ENCODE measurements at regions not wholly inside any gene's neighbourhood (a gene's known extent, or its start where the extent isn't known, plus 50 kb on each side); places are given as distances from the start of the nearest gene placed in this dataset.

DNA sequence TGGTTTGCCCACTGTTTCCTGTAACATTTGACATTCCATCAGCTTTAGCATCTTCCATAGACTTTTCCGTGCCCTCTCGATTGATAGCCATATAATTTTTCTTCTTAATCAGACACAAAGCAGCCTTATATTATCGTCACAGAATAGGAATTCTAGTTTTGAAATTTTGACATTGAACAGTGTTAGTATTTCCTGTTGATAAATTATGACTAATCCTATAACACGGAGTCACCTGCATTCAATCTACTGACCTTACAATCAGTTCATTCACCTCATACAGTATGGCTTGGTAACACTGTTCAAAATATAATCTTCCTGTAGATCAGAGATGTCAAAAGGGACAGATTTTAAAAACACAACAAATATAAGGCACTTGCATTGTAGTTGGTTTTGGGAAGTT lies 423.7 kb downstream of the C3orf38 start:
- no peak for DNase-seq

DNA sequence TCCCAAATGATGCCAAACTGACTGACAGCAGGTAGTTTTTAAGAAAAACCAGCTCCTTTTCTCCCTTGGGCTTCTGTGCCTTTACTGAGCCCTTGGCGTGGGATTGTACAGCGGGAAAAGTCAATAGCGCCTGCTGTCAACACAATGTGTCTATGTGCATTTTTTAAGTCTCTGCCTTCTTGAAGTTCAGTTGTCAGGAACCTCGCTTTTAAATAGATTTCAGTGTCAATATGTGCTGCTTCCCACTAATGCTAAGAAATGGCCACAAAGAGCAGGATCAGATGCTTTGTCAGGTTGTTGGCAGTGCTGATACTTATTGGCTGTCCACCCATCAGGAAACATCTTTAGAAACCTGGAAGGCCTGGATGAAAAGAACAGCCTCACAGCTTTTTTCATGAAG lies 424.4 kb downstream of the C3orf38 start:
- no peak for DNase-seq

- DNase-seq: no peak
These were observed 434.7 kb downstream of the C3orf38 start for GRCh38 chr3:88584451-88584850.

DNA sequence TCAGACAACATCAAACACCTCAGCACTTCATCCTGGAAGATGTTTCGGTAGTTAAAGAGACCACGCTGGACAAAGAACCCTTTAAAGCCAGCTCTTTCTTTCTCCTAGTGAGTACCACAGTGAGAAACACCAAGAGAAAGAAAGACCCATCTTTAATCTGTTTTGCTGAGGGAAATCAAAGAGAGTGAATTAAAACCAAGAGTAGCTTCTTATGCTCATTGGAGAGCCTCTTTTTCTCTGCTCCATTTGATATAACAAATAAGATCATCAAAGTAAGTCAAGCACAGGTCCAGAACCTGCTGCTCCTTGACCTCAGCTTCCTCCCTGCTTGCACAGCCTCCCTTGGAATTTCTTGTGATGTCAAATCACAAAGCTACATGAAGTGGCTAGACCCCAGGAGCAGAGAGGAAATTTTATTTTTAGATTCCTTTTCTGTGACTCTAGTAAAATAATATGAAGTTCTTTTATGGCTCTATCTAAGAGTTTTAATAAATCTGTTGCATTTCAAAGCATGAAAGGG lies 436.4 kb downstream of the C3orf38 start:
- no peak for DNase-seq

- DNase-seq: no peak
These were observed 439.4 kb downstream of the C3orf38 start for GRCh38 chr3:88589138-88589537.

DNA sequence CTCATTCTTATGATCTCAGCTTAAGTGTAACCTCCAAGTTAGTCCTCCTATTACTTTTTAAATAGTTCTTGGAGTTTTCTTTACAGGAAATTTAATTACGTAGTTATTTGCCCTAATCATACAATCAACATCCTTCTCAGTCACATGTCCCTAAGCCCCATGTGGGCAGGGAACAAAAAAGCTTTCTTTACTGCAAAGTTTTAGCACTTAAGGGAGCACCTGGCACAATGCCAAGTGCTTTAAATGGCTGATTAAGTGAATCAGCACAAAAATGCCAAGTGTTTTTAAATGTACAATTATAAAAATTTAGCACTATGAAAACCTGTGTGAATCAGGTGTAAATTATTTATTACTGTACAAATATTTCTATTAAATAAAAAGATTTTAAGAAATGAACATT lies 445.3 kb downstream of the C3orf38 start:
- DNase-seq: no peak

GRCh38 chr3:88596451-88596850 lies 446.7 kb downstream of the C3orf38 start:
- DNase-seq: no peak

DNA sequence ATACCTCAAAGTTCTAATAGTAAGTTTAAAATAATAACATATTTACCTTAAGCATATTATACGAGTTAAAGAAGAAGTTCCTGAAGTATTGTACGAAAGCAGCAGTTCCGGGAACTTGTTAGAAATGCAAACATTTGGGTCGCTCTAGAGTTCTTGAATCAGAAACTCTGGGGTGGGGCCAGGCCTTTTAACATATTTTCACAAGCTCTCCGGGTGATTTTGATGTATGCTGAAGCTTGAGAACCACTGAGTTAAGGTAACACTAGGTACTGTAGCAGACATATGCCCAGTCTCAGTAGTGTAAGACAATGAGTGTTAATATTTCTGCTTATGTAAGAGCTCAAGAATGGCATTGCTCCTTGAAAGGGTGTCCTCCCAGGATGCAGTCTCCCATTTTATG lies 461.1 kb downstream of the C3orf38 start:
- DNase-seq: no peak

DNA sequence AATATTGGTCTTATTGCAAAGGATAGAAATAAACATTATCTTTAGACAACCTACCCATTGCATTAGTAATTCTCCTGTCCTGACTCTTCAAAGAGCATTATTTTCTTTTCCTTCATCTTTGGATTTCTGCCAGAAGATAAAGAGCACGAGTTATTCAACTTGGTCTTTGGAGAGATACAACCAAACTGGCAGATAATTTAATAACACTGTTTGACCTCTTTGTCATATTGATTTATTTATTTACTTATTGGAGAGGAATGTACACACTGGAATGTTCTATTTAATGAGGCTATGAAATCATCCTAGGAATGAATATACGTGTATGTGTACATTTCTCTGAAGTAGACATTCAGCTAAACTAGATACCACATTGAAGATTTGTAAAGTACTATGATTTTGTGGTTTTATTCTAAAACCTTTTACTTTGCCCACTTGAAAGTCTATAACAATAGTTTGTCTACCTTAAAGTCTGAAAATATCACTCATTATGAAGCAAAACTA lies 462.1 kb downstream of the C3orf38 start:
- no peak for DNase-seq

- no peak for DNase-seq
These were observed 466.7 kb downstream of the C3orf38 start for GRCh38 chr3:88616413-88616812.

- no peak for DNase-seq
These were observed 467.5 kb downstream of the C3orf38 start for GRCh38 chr3:88617283-88617682.

DNA sequence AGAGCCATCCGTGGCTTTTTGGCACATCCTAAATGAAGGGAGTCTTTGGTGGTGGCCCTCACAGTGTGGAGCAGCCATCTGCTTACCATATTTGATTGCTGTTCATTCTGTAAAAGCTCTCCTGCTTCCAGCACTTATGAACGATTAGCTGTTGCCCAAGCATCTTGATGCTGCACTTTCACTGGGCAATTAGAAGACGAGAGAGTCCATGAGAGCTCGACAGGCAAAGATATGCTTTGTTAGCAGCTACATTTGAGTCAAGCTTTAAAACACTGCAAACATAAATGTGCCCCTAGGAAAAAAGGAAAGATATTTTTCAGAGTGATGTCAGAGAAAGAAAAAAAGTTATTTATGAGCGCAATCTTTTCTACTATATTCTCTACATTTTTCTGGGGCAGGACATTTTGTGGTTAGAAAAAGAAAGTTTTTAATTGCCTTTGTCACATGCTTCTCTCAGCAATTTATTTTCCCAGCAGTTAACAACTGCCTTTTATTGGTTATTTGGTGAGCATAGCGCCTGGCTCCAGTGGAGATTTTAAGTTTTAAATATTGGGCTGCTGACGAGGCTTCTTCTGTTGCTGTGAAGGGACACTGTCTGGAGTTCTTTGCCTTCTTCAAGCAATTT lies 468.4 kb downstream of the C3orf38 start:
- DNase-seq: no peak

- DNase-seq: no peak
These were observed 471.8 kb downstream of the C3orf38 start for GRCh38 chr3:88621586-88621985.

DNA sequence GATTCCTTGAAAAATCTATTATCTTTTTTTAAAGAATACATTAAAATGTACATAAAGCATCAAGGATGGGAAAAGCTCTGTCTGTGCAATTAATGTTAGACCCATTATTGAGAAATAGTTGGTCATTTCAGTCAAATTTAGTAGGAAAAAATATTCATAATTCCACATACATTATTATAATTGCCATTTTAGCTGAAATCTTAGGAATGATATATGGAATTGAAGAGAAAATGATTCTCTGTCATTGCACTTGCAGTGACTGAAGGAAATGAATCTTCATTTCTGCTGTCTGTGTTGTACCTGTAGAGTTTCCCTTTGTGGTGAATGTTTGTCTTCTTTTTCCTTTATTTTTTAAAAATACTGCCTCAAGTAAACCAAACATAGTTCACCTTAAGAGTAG lies 473.9 kb downstream of the C3orf38 start:
- DNase-seq: no peak

DNA sequence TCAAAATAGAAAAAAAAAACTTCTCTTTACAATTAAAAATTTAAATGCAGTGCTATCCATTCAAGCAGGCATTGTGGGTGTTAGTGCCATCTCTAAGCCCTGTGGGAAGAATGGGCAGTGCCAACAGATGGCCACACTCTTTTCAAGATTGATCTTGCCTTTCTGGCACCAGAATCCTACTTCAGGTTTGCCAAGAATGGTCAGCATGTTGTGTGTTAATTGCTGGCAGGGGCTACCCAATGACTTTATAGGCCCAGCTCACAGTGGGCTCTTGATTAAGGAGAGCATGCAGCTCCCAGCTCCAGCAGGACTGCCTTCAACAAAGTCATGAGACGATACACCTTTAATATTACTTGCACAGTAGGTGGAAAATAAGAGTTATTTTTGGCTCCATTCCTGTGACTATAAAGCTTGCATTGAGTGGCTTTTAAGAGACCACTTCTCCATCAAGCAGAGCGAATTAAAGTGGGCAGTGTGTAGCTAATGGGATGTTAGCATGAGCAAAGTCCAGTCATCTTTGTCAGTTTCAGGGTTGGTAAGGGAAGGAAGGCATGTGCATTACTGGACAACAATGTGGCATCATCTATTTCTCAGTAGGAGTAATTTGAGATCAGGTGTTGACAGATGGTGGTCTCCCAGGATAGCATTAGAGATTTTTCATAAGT lies 476.8 kb downstream of the C3orf38 start:
- DNase-seq: no peak

- DNase-seq: no peak
These were observed 478.5 kb upstream of the EPHA3 start for GRCh38 chr3:88628901-88629300.

- no peak for DNase-seq
These were observed 475.2 kb upstream of the EPHA3 start for GRCh38 chr3:88632226-88632625.

DNA sequence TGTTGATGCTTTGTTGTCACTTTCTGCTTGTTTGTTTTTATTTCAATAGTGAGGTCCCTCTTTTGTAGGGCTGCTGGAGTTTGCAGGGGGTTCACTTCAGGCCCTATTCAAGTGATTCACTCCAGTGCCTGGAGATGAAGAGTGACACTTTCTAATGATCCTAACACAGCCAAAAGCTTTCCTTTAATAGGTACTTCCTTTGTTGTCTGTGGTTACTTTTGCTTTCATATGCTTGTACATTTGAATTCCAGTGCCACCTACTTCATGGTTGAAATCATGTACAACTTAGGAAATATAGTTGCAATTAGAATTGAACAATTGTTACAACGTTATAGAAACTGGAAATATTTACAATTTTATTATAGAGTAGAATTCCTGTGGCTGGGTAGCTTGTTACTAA lies 466.8 kb upstream of the EPHA3 start:
- no peak for DNase-seq

DNA sequence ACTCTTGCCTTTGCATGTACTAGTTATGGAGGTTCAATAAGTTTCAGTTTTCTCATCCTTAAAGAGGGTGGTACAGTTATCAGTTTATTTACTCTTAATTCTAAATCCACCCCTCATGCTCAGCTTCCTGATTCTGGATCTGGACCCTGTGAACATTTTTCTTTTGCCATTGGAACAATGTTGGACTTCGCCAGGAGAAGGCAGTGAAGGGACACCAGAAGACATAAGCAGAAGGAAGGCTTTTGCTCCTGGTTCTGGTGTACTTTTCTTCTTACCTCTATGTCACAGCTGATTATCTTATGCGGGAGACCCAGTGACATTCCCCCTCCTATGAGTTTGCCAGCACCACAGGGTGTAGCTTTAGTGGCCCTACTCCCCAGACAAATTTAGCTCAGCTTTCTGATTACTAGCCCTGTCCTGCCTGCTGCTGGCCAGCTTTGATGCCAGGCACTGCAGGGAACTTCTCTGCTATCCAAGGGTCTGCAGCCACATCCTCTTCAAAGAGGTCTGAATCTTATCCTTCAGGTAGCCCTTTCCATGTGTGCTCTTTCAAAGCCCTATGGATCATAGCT lies 466.3 kb upstream of the EPHA3 start:
- no peak for DNase-seq

- no peak for DNase-seq
These were observed 450.0 kb upstream of the EPHA3 start for GRCh38 chr3:88657459-88657858.

- DNase-seq: no peak
These were observed 446.0 kb upstream of the EPHA3 start for GRCh38 chr3:88661433-88661824.

GRCh38 chr3:88668180-88668579 lies 439.2 kb upstream of the EPHA3 start:
- DNase-seq: no peak

DNA sequence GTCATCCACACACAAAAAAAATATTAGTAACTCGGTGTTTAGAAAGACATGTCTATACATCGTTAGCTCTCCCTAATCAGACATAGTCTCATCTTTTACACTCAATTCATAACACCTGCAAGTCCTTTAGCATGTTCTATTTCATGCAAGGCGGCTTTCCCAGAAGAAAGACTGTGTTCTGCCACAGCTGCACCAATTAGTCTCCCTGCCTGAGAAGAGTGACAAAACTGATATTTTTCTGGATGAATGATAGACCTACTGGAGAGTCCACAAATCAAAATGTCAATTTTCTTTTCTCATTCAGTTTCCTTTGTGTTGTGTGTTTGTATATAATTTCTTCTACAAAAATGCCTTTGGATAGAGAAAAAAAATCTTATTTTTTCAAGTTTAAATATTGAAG lies 435.8 kb upstream of the EPHA3 start:
- DNase-seq: no peak
